GM12801 (cell line): ENCODE measurements at regions not wholly inside any gene's neighbourhood (a gene's known extent, or its start where the extent isn't known, plus 50 kb on each side); places are given as distances from the start of the nearest gene placed in this dataset.

Source experiments
- CTCF ChIP-seq: IDR thresholded peaks from one replicate; pipeline ENCODE4 v1.5.1; 2011; ENCODE audit warnings: control low read depth; ENCODE audit not compliant: insufficient read length; ENCODE audit errors: extremely low read depth

- no peak for TF ChIP-seq CTCF
These were observed 144.2 kb downstream of the TBXT start for GRCh38 chr6:166023273-166023989.

- no peak for TF ChIP-seq CTCF
These were observed 146.2 kb downstream of the TBXT start for GRCh38 chr6:166021429-166021828.

- no peak for TF ChIP-seq CTCF
These were observed 148.4 kb downstream of the TBXT start for GRCh38 chr6:166019214-166019613.

- no peak for TF ChIP-seq CTCF
These were observed 150.5 kb downstream of the TBXT start for GRCh38 chr6:166017032-166017635.

- TF ChIP-seq CTCF, result no peak
These were observed 152.7 kb downstream of the TBXT start for GRCh38 chr6:166014966-166015365.

GRCh38 chr6:166010136-166010960 is 157.3 kb downstream of the TBXT start:
- no peak for TF ChIP-seq CTCF

- TF ChIP-seq CTCF, result no peak
These were observed 158.1 kb downstream of the TBXT start for GRCh38 chr6:166009385-166010031.
